ENCODE measurements at regions not wholly inside any gene's neighbourhood (a gene's known extent, or its start where the extent isn't known, plus 50 kb on each side); places are given as distances from the start of the nearest gene placed in this dataset.

DNA sequence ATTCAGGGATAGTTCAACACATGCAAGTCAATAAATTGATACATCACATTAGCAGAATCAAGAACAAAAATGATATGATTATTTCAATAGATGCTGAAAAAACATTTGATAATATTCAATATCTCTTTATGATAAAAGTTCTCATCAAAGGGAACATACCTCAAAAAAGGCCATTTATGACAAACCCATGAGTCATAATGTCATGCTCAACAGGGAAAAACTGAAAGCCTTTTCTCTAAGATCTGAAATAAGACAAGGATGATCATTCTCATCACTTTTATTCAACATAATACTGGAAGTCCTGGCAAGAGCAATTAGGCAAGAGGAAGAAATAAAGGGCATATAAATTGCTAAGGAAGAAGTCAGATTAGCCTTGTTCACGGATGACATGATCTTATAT lies 54.1 kb upstream of the TMEM158 start:
- no peak for TF ChIP-seq POLR2A (IDR thresholded peaks at IDR 0.05; ENCODE audit: low read length)
- TF ChIP-seq, protein P1, sequence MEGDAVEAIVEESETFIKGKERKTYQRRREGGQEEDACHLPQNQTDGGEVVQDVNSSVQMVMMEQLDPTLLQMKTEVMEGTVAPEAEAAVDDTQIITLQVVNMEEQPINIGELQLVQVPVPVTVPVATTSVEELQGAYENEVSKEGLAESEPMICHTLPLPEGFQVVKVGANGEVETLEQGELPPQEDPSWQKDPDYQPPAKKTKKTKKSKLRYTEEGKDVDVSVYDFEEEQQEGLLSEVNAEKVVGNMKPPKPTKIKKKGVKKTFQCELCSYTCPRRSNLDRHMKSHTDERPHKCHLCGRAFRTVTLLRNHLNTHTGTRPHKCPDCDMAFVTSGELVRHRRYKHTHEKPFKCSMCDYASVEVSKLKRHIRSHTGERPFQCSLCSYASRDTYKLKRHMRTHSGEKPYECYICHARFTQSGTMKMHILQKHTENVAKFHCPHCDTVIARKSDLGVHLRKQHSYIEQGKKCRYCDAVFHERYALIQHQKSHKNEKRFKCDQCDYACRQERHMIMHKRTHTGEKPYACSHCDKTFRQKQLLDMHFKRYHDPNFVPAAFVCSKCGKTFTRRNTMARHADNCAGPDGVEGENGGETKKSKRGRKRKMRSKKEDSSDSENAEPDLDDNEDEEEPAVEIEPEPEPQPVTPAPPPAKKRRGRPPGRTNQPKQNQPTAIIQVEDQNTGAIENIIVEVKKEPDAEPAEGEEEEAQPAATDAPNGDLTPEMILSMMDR (IDR thresholded peaks at IDR 0.05) = no peak
- TF ChIP-seq HES2 (IDR thresholded peaks at IDR 0.05) = no peak
- TF ChIP-seq FOSB (CRISPR knock-in tag; IDR thresholded peaks at IDR 0.05) = no peak
- no peak for TF ChIP-seq BHLHE40 (IDR thresholded peaks at IDR 0.05; ENCODE audit: low read depth, low read length)
- TF ChIP-seq RFX5 (IDR thresholded peaks at IDR 0.05) = no peak

Data from A549 (cell line).